ENCODE measurements at regions not wholly inside any gene's neighbourhood (a gene's known extent, or its start where the extent isn't known, plus 50 kb on each side); places are given as distances from the start of the nearest gene placed in this dataset.

DNA sequence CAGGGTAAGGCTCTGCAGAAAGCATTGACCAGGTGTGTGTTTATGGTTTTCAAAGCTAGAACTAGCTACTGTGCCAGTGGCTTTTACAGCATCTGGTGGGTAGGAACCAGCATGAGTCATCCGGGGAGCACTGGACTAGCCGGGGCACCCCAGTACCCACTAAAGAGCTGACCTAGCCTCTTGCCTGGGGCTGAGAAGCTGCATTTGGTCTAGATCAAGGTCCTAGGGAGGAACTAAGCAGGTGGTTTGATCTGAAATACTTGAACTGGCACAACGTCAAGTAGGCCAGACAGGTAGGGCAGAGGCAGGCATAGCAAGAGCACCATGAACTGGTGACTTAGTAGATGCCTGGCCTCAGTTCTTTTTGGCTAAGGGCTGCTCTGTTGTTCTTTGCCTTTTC lies 109.8 kb upstream of the PTPRK start:
- no peak for DNase-seq (ENCODE audit: low spot score)
- TF ChIP-seq, protein P1, sequence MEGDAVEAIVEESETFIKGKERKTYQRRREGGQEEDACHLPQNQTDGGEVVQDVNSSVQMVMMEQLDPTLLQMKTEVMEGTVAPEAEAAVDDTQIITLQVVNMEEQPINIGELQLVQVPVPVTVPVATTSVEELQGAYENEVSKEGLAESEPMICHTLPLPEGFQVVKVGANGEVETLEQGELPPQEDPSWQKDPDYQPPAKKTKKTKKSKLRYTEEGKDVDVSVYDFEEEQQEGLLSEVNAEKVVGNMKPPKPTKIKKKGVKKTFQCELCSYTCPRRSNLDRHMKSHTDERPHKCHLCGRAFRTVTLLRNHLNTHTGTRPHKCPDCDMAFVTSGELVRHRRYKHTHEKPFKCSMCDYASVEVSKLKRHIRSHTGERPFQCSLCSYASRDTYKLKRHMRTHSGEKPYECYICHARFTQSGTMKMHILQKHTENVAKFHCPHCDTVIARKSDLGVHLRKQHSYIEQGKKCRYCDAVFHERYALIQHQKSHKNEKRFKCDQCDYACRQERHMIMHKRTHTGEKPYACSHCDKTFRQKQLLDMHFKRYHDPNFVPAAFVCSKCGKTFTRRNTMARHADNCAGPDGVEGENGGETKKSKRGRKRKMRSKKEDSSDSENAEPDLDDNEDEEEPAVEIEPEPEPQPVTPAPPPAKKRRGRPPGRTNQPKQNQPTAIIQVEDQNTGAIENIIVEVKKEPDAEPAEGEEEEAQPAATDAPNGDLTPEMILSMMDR (IDR thresholded peaks at IDR 0.05; ENCODE audit: extremely low read depth, insufficient read depth, missing control alignments), result no peak
- in situ Hi-C loops (cut with MboI; ENCODE audit: low pct_unique_long_range_greater_than_20kb, low sequenced_read_pairs, unreplicated experiment), result no loop called here

GRCh38 chr6:128617285-128617684 lies 96.9 kb upstream of the PTPRK start:
- no peak for DNase-seq (ENCODE audit: low spot score)
- TF ChIP-seq, protein P1 (IDR thresholded peaks at IDR 0.05; ENCODE audit: extremely low read depth, insufficient read depth, missing control alignments), result no peak
- in situ Hi-C loops (cut with MboI; ENCODE audit: low pct_unique_long_range_greater_than_20kb, low sequenced_read_pairs, unreplicated experiment), result no loop called here

GRCh38 chr6:128616342-128616741 lies 95.9 kb upstream of the PTPRK start:
- TF ChIP-seq, protein P1 (IDR thresholded peaks at IDR 0.05; ENCODE audit: extremely low read depth, insufficient read depth, missing control alignments), result no peak
- in situ Hi-C loops (cut with MboI; ENCODE audit: low pct_unique_long_range_greater_than_20kb, low sequenced_read_pairs, unreplicated experiment), result no loop called here
- DNase-seq (ENCODE audit: low spot score), result no peak

DNA sequence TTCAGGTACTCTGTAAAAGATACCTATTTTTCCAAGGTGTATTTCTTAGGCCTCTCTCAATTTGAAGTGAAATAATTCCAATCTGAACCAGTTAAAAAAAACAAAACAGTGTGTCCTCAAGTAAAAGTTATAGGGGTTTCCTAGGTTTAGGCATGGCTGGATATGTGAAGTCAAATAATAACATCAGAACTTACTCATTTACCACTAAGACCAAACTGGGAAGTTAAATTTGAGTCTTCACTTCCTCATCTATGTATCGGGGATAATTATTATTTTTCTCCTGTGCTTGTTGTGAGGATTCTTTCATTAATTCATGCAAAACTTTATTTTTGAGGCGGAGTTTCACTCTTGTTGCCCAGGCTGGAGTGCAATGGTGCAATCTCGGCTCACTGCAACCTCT lies 86.2 kb upstream of the PTPRK start:
- no peak for DNase-seq (ENCODE audit: low spot score)
- in situ Hi-C loops (cut with MboI; ENCODE audit: low pct_unique_long_range_greater_than_20kb, low sequenced_read_pairs, unreplicated experiment), result no loop called here
- TF ChIP-seq, protein P1 (IDR thresholded peaks at IDR 0.05; ENCODE audit: extremely low read depth, insufficient read depth, missing control alignments), result no peak

GRCh38 chr6:128605961-128606360 lies 85.6 kb upstream of the PTPRK start:
- in situ Hi-C loops (cut with MboI; ENCODE audit: low pct_unique_long_range_greater_than_20kb, low sequenced_read_pairs, unreplicated experiment), result no loop called here
- no peak for DNase-seq (ENCODE audit: low spot score)
- TF ChIP-seq, protein P1 (IDR thresholded peaks at IDR 0.05; ENCODE audit: extremely low read depth, insufficient read depth, missing control alignments), result no peak

DNA sequence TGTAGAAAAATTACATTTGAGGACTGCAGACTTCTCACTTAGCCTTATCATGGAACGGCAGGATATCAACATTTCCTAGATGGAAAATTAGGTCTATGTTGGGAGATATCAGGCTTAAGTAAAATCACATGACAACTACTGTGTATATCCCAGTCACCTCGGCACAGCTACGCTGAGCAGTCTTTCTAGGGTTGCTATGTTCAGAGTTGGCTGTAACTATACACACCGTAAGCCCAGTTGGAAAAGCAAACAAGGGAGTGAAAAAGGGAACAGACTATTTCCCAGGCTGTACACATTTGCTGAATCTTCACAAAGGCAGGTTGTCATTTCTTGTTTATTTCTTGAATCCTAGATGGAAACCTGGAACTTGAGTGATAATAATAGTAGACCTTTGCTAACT lies 80.7 kb upstream of the PTPRK start:
- TF ChIP-seq, protein P1 (IDR thresholded peaks at IDR 0.05; ENCODE audit: extremely low read depth, insufficient read depth, missing control alignments), result no peak
- in situ Hi-C loops (cut with MboI; ENCODE audit: low pct_unique_long_range_greater_than_20kb, low sequenced_read_pairs, unreplicated experiment), result no loop called here
- DNase-seq (ENCODE audit: low spot score), result no peak

DNA sequence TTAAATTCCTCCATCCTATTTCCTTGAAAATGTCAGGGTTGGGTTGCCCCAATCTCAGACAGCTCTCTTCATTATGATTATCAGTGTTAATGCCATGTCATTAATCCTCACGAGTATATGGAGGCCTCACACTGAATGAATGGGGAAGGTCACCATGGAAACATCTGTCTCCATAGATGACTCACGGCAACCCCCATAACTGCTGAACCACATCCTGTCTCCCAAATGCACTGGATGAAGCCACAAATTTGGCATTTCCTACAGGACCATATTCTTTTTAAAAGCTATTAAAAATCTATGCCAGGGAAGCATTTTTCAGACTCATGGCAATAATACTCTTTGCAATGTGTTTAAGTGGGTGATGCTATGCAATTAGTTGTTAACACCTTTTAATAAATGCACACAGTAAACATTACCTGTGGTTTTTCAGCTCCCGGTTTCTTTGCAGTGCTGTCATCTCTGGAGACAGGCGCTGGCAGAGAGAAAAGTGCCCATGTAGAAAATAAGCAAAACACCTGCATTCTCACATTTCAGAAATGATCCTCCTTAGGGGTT lies 80.1 kb upstream of the PTPRK start:
- TF ChIP-seq, protein P1 (IDR thresholded peaks at IDR 0.05; ENCODE audit: extremely low read depth, insufficient read depth, missing control alignments), result no peak
- DNase-seq (ENCODE audit: low spot score), result no peak
- in situ Hi-C loops (cut with MboI; ENCODE audit: low pct_unique_long_range_greater_than_20kb, low sequenced_read_pairs, unreplicated experiment), result no loop called here
